Mucosa of descending colon (tissue), 3 donors: ENCODE measurements at regions not wholly inside any gene's neighbourhood (a gene's known extent, or its start where the extent isn't known, plus 50 kb on each side); places are given as distances from the start of the nearest gene placed in this dataset.

Source experiments
- ATAC-seq: fragments of 200-7000 bp; cut with Tn5 transposase; one replicate; pipeline ENCODE4 v1.9.1; 2020; ENCODE audit warnings: mild to moderate bottlenecking, moderate library complexity
- DNase-seq, 3 donors: peaks; one replicate each; pipeline ENCODE4 v3.0.0-alpha.2; 2020
- H3K36me3 ChIP-seq: fragments of 200-600 bp; one replicate; pipeline ENCODE4 v1.8.0; 2021; ENCODE audit warnings: low read depth, mild to moderate bottlenecking
- H3K4me1 ChIP-seq: fragments of 200-600 bp; one replicate; pipeline ENCODE4 v1.8.0; 2021; ENCODE audit warnings: low read depth, mild to moderate bottlenecking
- H3K4me3 ChIP-seq: fragments of 200-600 bp; one replicate; pipeline ENCODE4 v1.8.0; 2021; ENCODE audit warnings: mild to moderate bottlenecking
- H3K9me3 ChIP-seq: fragments of 200-600 bp; one replicate; pipeline ENCODE4 v1.8.0; 2021; ENCODE audit warnings: mild to moderate bottlenecking
- CTCF ChIP-seq: fragments of 200-600 bp; IDR thresholded peaks from one replicate; pipeline ENCODE4 v1.8.0; 2022; ENCODE audit warnings: antibody characterized with exemption, mild to moderate bottlenecking
- intact Hi-C, 2 donors: fragments of 100-400 bp; cut with DNase I in 1 of 2; cut with micrococcal nuclease in 1 of 2; formaldehyde crosslinking; loops; one replicate each; pipeline versions ENCODE4 v1.11.0 to v1.11.1; 2022; cut with DNase I, micrococcal nuclease
- donor health status: DM: no; HTN: no; CAD: no; lungs with moderate emphysema.
- donor health status: DM: no; HTN: no; CAD: no.
- donor health status: DM: no; HTN: yes; CAD: no.

- Histone ChIP-seq H3K4me1 (no peaks in the 10 kb centered on the region), H3K36me3 (no peaks in the 10 kb centered on the region), H3K4me3 (no peak overlapping the region), H3K9me3 (no peaks in the 10 kb centered on the region)
- ATAC-seq (no peak), DNase-seq (no peak)
- no peak for TF ChIP-seq CTCF
- intact Hi-C loops: no loop called here
Measured at GRCh38 chr4:122326908-122327307, 51.9 kb upstream of the ADAD1 start.

- no peaks in the 10 kb centered on the region for H3K9me3 ChIP-seq
- H3K4me1 ChIP-seq: no peaks in the 10 kb centered on the region
- ATAC-seq: no peak
- TF ChIP-seq CTCF: no peak
- intact Hi-C loops: no loop called here
- H3K4me3 ChIP-seq: no peak overlapping the region
- H3K36me3 ChIP-seq: no peaks in the 10 kb centered on the region
- DNase-seq: no peak
Measured at GRCh38 chr4:122328893-122329292, 49.9 kb upstream of the ADAD1 start.
